ENCODE measurements at regions not wholly inside any gene's neighbourhood (a gene's known extent, or its start where the extent isn't known, plus 50 kb on each side); places are given as distances from the start of the nearest gene placed in this dataset.

- H3K4me3 ChIP-seq (ENCODE audit: low read depth, low read length): no peak overlapping the region
- no peak for TF ChIP-seq CTCF (IDR thresholded peaks at IDR 0.05; ENCODE audit: control insufficient read depth, extremely low read depth, insufficient read depth)
- no peak for DNase-seq (ENCODE audit: low read depth)
Observed at GRCh38 chr6:170461111-170461510, 92.0 kb downstream of the PSMB1 start.

- H3K4me3 ChIP-seq (ENCODE audit: low read depth, low read length): no peak overlapping the region
- DNase-seq (ENCODE audit: low read depth): no peak
- TF ChIP-seq CTCF (IDR thresholded peaks at IDR 0.05; ENCODE audit: control insufficient read depth, extremely low read depth, insufficient read depth): no peak
Observed at GRCh38 chr6:170460641-170461040, 92.5 kb downstream of the PSMB1 start.

- peak overlapping the region; percentile 30; the same call in 1 of the 2 replicates for H3K4me3 ChIP-seq (ENCODE audit: low read depth, low read length)
- no peak for TF ChIP-seq CTCF (IDR thresholded peaks at IDR 0.05; ENCODE audit: control insufficient read depth, extremely low read depth, insufficient read depth)
- DNase-seq (ENCODE audit: low read depth): no peak
Observed at GRCh38 chr6:170459451-170459850, 93.7 kb downstream of the PSMB1 start.

- no peak for TF ChIP-seq CTCF (IDR thresholded peaks at IDR 0.05; ENCODE audit: control insufficient read depth, extremely low read depth, insufficient read depth)
- H3K4me3 ChIP-seq (ENCODE audit: low read depth, low read length): no peak overlapping the region
- no peak for DNase-seq (ENCODE audit: low read depth)
Observed at GRCh38 chr6:170456886-170457698, 96.0 kb downstream of the PSMB1 start.

Measured in LNCaP clone FGC (cell line).